Ectodermal cell (in vitro differentiated cells): ENCODE measurements at regions not wholly inside any gene's neighbourhood (a gene's known extent, or its start where the extent isn't known, plus 50 kb on each side); places are given as distances from the start of the nearest gene placed in this dataset.
"Not testable (repeated sequence)": the region's sequence is repeated elsewhere in the genome, so short reads cannot be mapped to it uniquely, and the experiment has no call there.

Source experiments
- H3K27ac ChIP-seq: 2 replicates; pipeline ENCODE4 v1.7.0; 2013; ENCODE audit warnings: mild to moderate bottlenecking, low read depth, low read length; ENCODE audit not compliant: insufficient read depth, poor library complexity, severe bottlenecking
- H3K27me3 ChIP-seq: 2 replicates; pipeline ENCODE4 v1.7.0; 2013; ENCODE audit warnings: mild to moderate bottlenecking, low read length; ENCODE audit not compliant: insufficient read depth, control insufficient read depth, poor library complexity, severe bottlenecking
- H3K36me3 ChIP-seq: one replicate; pipeline ENCODE4 v1.7.0; 2013; ENCODE audit warnings: low read length; ENCODE audit not compliant: control insufficient read depth, insufficient read depth
- H3K4me1 ChIP-seq: one replicate; pipeline ENCODE4 v1.7.0; 2013; ENCODE audit warnings: low read length; ENCODE audit not compliant: control insufficient read depth, insufficient read depth
- H3K4me3 ChIP-seq: 2 replicates; pipeline ENCODE4 v1.7.0; 2013; ENCODE audit warnings: low read depth, low read length, control low read depth; ENCODE audit not compliant: insufficient read depth
- H3K9me3 ChIP-seq: 2 replicates; pipeline ENCODE4 v1.7.0; 2013; ENCODE audit warnings: mild to moderate bottlenecking, low read length, moderate library complexity; ENCODE audit not compliant: control insufficient read depth
- WGBS, 2 experiments: methylation state at CpG; one replicate each; pipeline ENCODE4 v1.1.7; 2013; ENCODE audit warnings: missing lambda C conversion rate in 2 of 2; 5-methylcytosine and 5-hydroxymethylcytosine counted together

DNA sequence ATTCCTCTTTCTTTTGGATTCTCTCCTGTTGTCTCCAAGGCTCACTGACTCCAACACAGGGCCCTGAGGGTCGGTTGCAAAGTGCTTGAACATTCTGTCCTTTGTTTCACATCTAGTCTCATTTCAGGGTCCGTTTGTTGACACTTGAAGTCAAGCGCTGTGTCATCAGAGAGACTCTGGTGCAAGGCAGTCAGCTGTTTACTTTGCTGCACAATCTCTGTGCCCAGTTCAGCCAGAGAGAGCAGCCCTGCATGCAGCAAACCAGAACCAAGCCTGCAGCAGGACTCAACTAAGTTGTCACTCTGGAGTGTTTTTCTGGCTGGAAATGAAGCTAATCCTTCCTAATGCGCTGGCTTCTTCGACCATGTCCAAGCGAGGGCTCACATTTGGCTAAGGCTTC, 77.6 kb upstream of the DPP6 start:
- H3K4me1 ChIP-seq, H3K27ac ChIP-seq, H3K27me3 ChIP-seq, H3K9me3 ChIP-seq, H3K36me3 ChIP-seq, H3K4me3 ChIP-seq: not testable (repeated sequence)
- 79 to 86% methylated on average over 6 of the region's 6 CpGs for WGBS, 2 experiments

DNA sequence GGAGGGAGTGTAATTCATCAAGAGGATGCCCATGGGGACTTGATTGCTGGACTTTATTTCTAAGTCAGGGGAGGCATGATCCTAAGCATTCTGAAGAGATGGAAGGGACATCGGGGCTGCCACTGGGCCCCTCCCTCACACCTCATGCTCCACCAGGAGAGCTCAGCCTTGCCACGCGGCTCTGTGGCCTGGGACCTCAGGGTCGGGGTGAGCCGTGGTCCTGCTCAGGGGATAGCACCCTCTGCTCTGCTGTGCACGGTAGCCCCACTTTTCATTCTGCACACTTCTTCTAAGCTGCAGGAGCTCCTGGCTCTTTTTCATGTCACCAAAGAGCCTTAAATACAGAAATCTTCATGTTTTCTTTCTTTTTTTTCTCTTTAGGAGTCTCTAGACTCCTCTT, 75.5 kb upstream of the DPP6 start:
- not testable (repeated sequence) for H3K27ac ChIP-seq, H3K27me3 ChIP-seq, H3K4me3 ChIP-seq, H3K4me1 ChIP-seq, H3K9me3 ChIP-seq, H3K36me3 ChIP-seq
- 80 to 84% methylated on average over 6 of the region's 6 CpGs for WGBS, 2 experiments

DNA sequence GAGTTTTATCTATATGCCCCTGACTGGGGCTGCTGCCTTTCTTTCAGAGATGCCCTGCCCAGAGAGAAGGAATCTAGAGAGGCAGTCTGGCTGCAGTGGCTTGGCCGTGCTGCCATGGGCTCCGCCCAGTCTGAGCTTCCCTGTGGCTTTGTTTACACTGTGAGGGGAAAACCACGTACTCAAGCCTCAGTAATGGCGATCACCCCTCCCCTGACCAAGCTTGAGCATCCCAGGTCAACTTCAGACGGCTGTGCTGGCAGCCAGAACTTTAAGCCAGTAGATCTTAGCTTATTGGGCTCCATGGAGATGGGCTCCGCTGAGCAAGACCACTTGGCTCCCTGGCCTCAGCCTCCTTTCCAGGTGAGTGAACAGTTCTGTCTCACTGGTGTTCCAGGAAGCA, 69.0 kb upstream of the DPP6 start:
- not testable (repeated sequence) for H3K4me1 ChIP-seq, H3K4me3 ChIP-seq, H3K27ac ChIP-seq, H3K27me3 ChIP-seq, H3K36me3 ChIP-seq, H3K9me3 ChIP-seq
- WGBS, 2 experiments = 56 to 57% methylated on average over 5 of the region's 6 CpGs

DNA sequence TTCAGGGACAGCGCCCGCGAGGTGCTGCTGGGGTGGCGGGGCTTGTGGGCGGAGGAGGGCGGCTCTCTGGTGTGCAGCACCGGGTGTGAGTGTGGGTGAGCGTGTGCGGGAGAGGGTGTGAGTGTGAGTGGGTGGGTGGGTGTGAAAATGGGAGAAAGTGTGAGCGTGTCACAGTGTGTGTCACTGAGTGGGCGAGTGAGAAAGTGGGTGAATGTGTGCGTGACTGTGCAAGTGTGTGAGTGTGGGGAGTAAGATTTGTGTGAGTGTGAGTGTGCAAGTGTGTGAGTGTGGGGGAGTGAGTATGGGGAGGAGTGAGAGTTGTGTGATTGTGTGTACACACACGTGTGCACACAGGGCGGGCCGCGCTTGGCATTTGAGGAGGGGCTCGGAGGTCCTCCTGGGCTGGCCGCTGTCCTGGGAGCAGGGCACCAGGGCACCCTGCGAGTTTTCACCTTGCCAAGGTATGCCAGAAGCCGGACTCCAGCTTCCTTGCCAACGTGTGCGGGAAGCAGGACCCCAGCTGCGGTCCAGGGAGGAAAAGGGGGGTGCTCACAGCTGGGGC, 63.1 kb upstream of the DPP6 start:
- WGBS, 2 experiments = 90 to 92% methylated on average over 12 to 13 of the region's 23 CpGs
- H3K27ac ChIP-seq, H3K4me3 ChIP-seq, H3K36me3 ChIP-seq, H3K27me3 ChIP-seq, H3K4me1 ChIP-seq, H3K9me3 ChIP-seq: not testable (repeated sequence)

DNA sequence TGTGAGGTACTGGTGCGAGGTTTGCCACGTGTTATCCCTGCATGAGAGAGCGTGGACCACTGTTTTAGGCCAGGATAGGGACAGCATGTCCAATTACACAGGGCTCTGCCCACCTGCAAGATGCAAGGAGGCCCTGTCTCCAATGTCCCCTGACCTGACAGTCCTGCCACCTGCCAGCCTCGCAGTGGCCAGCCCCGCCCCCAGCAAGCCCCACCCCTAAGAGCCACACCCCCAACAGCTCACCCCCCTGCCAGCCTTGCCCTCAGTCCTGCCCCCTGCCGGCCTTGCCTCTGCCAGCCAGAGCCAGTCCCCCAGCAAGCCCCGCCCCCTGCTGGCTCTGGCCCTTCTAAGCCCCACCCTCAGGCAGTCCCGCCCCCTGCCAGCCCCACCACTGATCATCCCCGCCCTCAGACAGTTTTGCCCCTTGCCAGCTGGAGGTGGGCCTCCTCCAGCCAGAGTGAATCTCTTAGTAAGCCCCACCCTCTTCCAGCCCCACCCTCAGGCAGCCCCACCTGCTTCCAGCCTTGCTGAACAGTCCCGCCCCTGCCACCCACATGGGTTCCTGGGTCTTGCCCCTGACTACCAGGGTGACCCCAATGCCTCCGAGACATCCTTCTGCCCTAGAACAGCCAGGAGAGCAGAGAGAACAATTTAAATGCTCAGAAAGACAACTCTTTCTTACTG, 62.3 kb upstream of the DPP6 start:
- not testable (repeated sequence) for H3K27me3 ChIP-seq, H3K4me3 ChIP-seq, H3K4me1 ChIP-seq, H3K36me3 ChIP-seq, H3K9me3 ChIP-seq, H3K27ac ChIP-seq
- WGBS, 2 experiments = 59 to 67% methylated on average over 4 to 5 of the region's 11 CpGs

DNA sequence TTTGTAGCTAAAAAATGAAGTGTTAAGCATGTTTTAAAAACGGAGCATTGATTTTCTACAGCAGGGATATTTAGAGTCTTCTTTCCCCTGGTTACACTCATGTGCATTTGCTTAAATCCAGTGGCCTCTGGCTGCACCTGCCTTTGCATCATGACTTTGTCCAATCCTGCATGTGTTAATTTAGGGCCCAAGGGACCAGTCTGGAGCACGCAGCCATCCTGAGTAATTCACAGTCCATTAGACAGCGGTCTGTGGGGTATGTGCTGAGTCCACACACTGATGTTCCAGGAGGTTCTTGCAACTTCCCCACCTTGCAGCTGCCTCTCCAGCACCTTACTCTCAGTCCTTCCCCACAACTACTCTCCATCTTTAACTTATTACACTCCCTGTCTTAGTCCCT, 60.7 kb upstream of the DPP6 start:
- not testable (repeated sequence) for H3K27ac ChIP-seq, H3K4me1 ChIP-seq, H3K36me3 ChIP-seq, H3K9me3 ChIP-seq, H3K4me3 ChIP-seq, H3K27me3 ChIP-seq
- 63 to 70% methylated on average over 2 of the region's 3 CpGs for WGBS, 2 experiments

DNA sequence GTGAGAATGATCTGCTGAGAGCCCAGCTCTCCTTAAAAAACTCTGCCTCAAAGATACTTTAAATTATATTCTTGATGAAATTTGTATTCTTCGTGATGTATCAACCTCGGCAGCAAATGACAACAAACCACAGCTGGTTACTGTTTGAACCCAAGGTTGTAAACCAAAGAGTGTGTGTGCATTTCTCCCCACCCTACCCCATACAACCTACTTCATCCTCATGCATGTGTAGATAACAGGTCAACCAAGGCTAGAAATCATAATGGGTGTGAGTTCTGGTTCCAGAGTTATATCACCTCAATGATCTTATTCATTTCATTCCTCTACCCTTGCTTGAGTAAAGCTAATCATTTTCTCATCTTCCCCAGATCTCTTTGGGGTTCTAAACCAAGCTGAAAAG, 58.8 kb upstream of the DPP6 start:
- not testable (repeated sequence) for H3K4me1 ChIP-seq, H3K9me3 ChIP-seq, H3K27ac ChIP-seq, H3K4me3 ChIP-seq, H3K36me3 ChIP-seq, H3K27me3 ChIP-seq
- WGBS, 2 experiments = 95% methylated on average over 2 of the region's 2 CpGs; no CpG with 5 or more reads in 1 of the 2 experiments

DNA sequence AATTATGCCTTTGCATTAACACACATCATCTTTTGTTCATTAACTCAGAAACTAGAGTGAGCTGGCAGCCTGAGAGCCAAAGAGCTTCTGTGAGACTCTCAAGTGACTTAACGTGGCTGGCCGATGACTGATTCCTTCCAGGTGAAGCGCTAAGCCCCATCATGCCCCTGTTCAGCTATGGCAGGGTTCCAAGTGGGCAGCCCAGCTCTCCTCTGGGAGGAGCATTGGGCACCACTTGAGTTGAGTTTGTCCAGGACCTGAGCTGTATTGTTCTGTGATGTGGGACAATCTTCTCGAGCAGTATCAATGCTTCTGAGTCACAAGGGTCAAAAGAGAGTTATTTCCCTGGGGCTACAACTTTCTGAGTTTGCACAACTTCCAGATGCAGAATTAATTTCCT, 53.3 kb upstream of the DPP6 start:
- H3K4me3 ChIP-seq, H3K27ac ChIP-seq, H3K27me3 ChIP-seq, H3K4me1 ChIP-seq, H3K36me3 ChIP-seq, H3K9me3 ChIP-seq: not testable (repeated sequence)
- WGBS, 2 experiments = 80 to 88% methylated on average over 4 of the region's 4 CpGs
